PFSK-1 (cell line): ENCODE measurements at regions not wholly inside any gene's neighbourhood (a gene's known extent, or its start where the extent isn't known, plus 50 kb on each side); places are given as distances from the start of the nearest gene placed in this dataset.

Experiments used
- FOXP2 ChIP-seq: optimal IDR thresholded peaks from 2 replicates; pipeline ENCODE3; 2011; ENCODE audit warnings: borderline replicate concordance, control low read depth, inconsistent platforms; ENCODE audit not compliant: insufficient read depth; ENCODE audit errors: extremely low read length, extremely low read depth
- POLR2AphosphoS5 ChIP-seq: IDR thresholded peaks from 2 replicates; pipeline ENCODE4 v1.6.1; 2012; ENCODE audit warnings: low read depth, mild to moderate bottlenecking, control low read depth, low read length, moderate library complexity
- REST ChIP-seq, 2 experiments: IDR thresholded peaks; 2 replicates each; pipeline versions ENCODE4 v1.6.1 to v1.8.0; 2011 to 2012; ENCODE audit warnings: low read depth in 2 of 2, low read length in 2 of 2, control low read depth in 1 of 2, inconsistent platforms in 1 of 2, mild to moderate bottlenecking in 1 of 2, moderate library complexity in 1 of 2; ENCODE audit not compliant: insufficient read depth in 1 of 2
- SIN3A ChIP-seq: IDR thresholded peaks from 2 replicates; pipeline ENCODE4 v1.6.1; 2012; ENCODE audit warnings: mild to moderate bottlenecking, low read length, moderate library complexity, borderline replicate concordance; ENCODE audit not compliant: insufficient read depth
- TAF1 ChIP-seq: IDR thresholded peaks from 2 replicates; pipeline ENCODE4 v1.6.1; 2012; ENCODE audit warnings: low read length, control low read depth, borderline replicate concordance; ENCODE audit not compliant: insufficient read depth

- TF ChIP-seq POLR2AphosphoS5 (no peak), TAF1 (no peak), REST (IDR thresholded peaks at IDR 0.05; ENCODE audit: insufficient read depth in 1 of 2, low read depth in 2 of 2, low read length in 2 of 2) (no peak), FOXP2 (no peak), SIN3A (no peak)
These were observed 63.0 kb upstream of the CES5A start for GRCh38 chr16:55938126-55938525.
